C4-2B (cell line): ENCODE measurements at regions not wholly inside any gene's neighbourhood (a gene's known extent, or its start where the extent isn't known, plus 50 kb on each side); places are given as distances from the start of the nearest gene placed in this dataset.

Experiments
- ZFX ChIP-seq: fragments of 450-650 bp; IDR thresholded peaks from 2 replicates; pipeline ENCODE4 v1.6.1; 2017
- TF ChIP-seq, protein P1 (sequence below): fragments of 450-650 bp; conservative IDR thresholded peaks from 2 replicates; pipeline ENCODE4 v1.5.1; 2017; ENCODE audit warnings: mild to moderate bottlenecking

DNA sequence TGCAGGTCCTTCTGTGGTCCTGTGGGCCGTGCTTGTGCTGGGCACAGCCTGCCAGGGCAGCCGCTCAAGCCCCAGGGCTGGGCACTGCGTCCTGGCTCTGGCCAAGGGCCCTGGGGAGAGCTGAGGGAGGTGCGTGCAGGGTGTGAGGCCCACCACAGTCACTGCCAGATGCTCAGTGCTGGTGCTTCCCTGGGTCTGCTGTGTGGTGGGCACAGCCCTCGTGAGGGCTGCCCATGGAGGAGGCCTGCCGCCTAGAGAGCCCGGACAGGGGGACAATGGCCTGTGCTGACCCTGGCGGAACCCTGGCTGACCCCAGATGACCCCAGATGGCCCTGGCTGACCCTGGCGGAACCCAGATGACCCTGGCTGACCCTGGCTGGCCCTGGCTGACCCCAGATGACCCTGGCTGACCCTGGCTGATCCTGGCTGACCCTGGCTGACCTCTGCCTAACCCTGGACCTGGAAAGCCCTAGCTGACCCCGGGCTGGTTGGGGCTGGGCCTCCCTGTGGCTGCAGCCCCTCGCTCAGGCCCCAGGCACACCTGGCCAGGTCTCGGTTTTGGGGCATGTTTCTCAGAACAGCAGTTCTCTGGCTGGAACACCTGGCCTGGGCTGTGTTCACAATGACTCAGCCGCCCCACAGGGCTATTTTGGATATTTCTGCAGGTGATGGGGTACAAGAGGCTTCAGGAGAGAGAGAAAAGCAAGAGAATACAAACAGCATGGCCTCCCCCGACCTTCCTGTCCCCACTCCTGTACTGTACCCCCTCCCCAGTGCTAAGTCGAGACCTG, 55.4 kb downstream of the TMEM121 start:
- TF ChIP-seq, protein P1, sequence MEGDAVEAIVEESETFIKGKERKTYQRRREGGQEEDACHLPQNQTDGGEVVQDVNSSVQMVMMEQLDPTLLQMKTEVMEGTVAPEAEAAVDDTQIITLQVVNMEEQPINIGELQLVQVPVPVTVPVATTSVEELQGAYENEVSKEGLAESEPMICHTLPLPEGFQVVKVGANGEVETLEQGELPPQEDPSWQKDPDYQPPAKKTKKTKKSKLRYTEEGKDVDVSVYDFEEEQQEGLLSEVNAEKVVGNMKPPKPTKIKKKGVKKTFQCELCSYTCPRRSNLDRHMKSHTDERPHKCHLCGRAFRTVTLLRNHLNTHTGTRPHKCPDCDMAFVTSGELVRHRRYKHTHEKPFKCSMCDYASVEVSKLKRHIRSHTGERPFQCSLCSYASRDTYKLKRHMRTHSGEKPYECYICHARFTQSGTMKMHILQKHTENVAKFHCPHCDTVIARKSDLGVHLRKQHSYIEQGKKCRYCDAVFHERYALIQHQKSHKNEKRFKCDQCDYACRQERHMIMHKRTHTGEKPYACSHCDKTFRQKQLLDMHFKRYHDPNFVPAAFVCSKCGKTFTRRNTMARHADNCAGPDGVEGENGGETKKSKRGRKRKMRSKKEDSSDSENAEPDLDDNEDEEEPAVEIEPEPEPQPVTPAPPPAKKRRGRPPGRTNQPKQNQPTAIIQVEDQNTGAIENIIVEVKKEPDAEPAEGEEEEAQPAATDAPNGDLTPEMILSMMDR, result no peak
- TF ChIP-seq ZFX, result no peak
